ENCODE measurements at regions not wholly inside any gene's neighbourhood (a gene's known extent, or its start where the extent isn't known, plus 50 kb on each side); places are given as distances from the start of the nearest gene placed in this dataset.

GRCh38 chr4:175070444-175070843, 152.3 kb downstream of the ADAM29 start:
- WGBS, 2 experiments (ENCODE audit: insufficient coverage in 1 of 2, insufficient read length in 1 of 2), result 91 to 94% methylated on average over 3 of the region's 3 CpGs
- H3K36me3 ChIP-seq (ENCODE audit: control insufficient read depth, insufficient read depth, low read length), result no peaks in the 10 kb centered on the region
- TF ChIP-seq CTCF (conservative IDR thresholded peaks at IDR 0.05), result no peak
- H3K36me3 Mint-ChIP-seq (ENCODE audit: low read depth), result no peaks in the 10 kb centered on the region
- no peak overlapping the region for H3K27ac ChIP-seq (ENCODE audit: low read depth, low read length)
- no peaks in the 10 kb centered on the region for H3K4me1 ChIP-seq (ENCODE audit: control insufficient read depth, insufficient read depth, low read length)
- no peaks in the 10 kb centered on the region for H3K9me3 ChIP-seq (ENCODE audit: control insufficient read depth, low read length)
- no peak overlapping the region for H3K27ac Mint-ChIP-seq
- no peak for DNase-seq
- no peaks in the 10 kb centered on the region for H3K27me3 Mint-ChIP-seq (ENCODE audit: insufficient read depth)
- H3K4me3 Mint-ChIP-seq, result no peak overlapping the region
- H3K4me1 Mint-ChIP-seq, result peaks cover 7% of the 10 kb centered on the region
- no peaks in the 10 kb centered on the region for H3K9me3 Mint-ChIP-seq
- no peak overlapping the region for H3K9ac ChIP-seq (ENCODE audit: extremely low read depth, low read length, poor library complexity, severe bottlenecking)
- no peaks in the 10 kb centered on the region for H3K27me3 ChIP-seq (ENCODE audit: control insufficient read depth, insufficient read depth, low read length, poor library complexity, severe bottlenecking)
- H3K4me3 ChIP-seq (ENCODE audit: low read length), result no peak overlapping the region

GRCh38 chr4:175071123-175071522, 153.0 kb downstream of the ADAM29 start:
- no peaks in the 10 kb centered on the region for H3K36me3 ChIP-seq (ENCODE audit: control insufficient read depth, insufficient read depth, low read length)
- no peaks in the 10 kb centered on the region for H3K9me3 Mint-ChIP-seq

GRCh38 chr4:175087145-175087544, 169.0 kb downstream of the ADAM29 start:
- H3K27ac ChIP-seq (ENCODE audit: low read depth, low read length), result no peak overlapping the region
- no peaks in the 10 kb centered on the region for H3K4me1 ChIP-seq (ENCODE audit: control insufficient read depth, insufficient read depth, low read length)
- H3K4me3 ChIP-seq (ENCODE audit: low read length), result no peak overlapping the region
- no peak overlapping the region for H3K9ac ChIP-seq (ENCODE audit: extremely low read depth, low read length, poor library complexity, severe bottlenecking)
- no peak for DNase-seq
- 91% methylated on average over 1 of the region's 1 CpG; no CpG with 5 or more reads in 1 of the 2 experiments for WGBS, 2 experiments (ENCODE audit: insufficient coverage in 1 of 2, insufficient read length in 1 of 2)
- H3K9me3 Mint-ChIP-seq, result peaks cover 5% of the 10 kb centered on the region
- no peaks in the 10 kb centered on the region for H3K27me3 Mint-ChIP-seq (ENCODE audit: insufficient read depth)
- H3K9me3 ChIP-seq (ENCODE audit: control insufficient read depth, low read length), result no peaks in the 10 kb centered on the region
- no peak for TF ChIP-seq CTCF (conservative IDR thresholded peaks at IDR 0.05)
- no peak overlapping the region for H3K27ac Mint-ChIP-seq
- no peak overlapping the region for H3K4me3 Mint-ChIP-seq
- no peaks in the 10 kb centered on the region for H3K4me1 Mint-ChIP-seq
- no peaks in the 10 kb centered on the region for H3K36me3 ChIP-seq (ENCODE audit: control insufficient read depth, insufficient read depth, low read length)
- no peaks in the 10 kb centered on the region for H3K36me3 Mint-ChIP-seq (ENCODE audit: low read depth)
- H3K27me3 ChIP-seq (ENCODE audit: control insufficient read depth, insufficient read depth, low read length, poor library complexity, severe bottlenecking), result no peaks in the 10 kb centered on the region

More at GRCh38 chr4:175071123-175071522, 153.0 kb downstream of the ADAM29 start:
- no peak overlapping the region for H3K9ac ChIP-seq (ENCODE audit: extremely low read depth, low read length, poor library complexity, severe bottlenecking)
- Mint-ChIP-seq H3K36me3 (ENCODE audit: low read depth) (no peaks in the 10 kb centered on the region), H3K4me3 (no peak overlapping the region), H3K4me1 (peaks cover 7% of the 10 kb centered on the region), H3K27ac (no peak overlapping the region), H3K27me3 (ENCODE audit: insufficient read depth) (no peaks in the 10 kb centered on the region)
- WGBS, 2 experiments (ENCODE audit: insufficient coverage in 1 of 2, insufficient read length in 1 of 2), result 32 to 100% methylated on average over 1 to 3 of the region's 3 CpGs
- H3K27ac ChIP-seq (ENCODE audit: low read depth, low read length), result no peak overlapping the region
- no peaks in the 10 kb centered on the region for H3K4me1 ChIP-seq (ENCODE audit: control insufficient read depth, insufficient read depth, low read length)
- H3K4me3 ChIP-seq (ENCODE audit: low read length), result no peak overlapping the region
- no peaks in the 10 kb centered on the region for H3K27me3 ChIP-seq (ENCODE audit: control insufficient read depth, insufficient read depth, low read length, poor library complexity, severe bottlenecking)
- no peaks in the 10 kb centered on the region for H3K9me3 ChIP-seq (ENCODE audit: control insufficient read depth, low read length)
- no peak for DNase-seq
- no peak for TF ChIP-seq CTCF (conservative IDR thresholded peaks at IDR 0.05)

Measured in endodermal cell (in vitro differentiated cells).